Renal pelvis (tissue), 1 donor: ENCODE measurements at regions not wholly inside any gene's neighbourhood (a gene's known extent, or its start where the extent isn't known, plus 50 kb on each side); places are given as distances from the start of the nearest gene placed in this dataset.
A peak's percentile ranks its signal among the peaks of the same experiment; 100 is the strongest.
"Not testable (repeated sequence)": the region's sequence is repeated elsewhere in the genome, so short reads cannot be mapped to it uniquely, and the experiment has no call there.

Experiments
- DNase-seq: peaks from one replicate; pipeline ENCODE4 v3.0.0-alpha.2; 2013

DNA sequence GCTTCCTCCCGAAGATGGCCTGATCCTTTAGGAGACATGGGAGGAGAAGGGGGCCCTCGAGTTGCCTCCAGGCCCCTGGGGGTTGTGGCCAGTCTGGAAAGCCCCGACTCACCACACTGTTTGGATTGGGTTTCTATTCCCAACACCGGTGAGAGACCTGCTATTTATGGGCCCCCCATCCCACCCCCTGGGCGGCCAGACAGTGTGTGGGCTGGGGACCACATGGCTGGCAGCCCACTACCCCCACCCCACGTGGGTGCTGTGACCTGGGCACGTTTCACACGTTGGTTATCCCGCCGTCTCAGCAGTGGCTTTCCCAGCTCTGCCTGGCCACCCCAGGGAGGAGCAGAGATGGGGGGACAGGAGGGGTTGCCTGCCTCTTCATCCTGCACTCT is 116.1 kb downstream of the VEGFA start:
- no peak for DNase-seq

DNA sequence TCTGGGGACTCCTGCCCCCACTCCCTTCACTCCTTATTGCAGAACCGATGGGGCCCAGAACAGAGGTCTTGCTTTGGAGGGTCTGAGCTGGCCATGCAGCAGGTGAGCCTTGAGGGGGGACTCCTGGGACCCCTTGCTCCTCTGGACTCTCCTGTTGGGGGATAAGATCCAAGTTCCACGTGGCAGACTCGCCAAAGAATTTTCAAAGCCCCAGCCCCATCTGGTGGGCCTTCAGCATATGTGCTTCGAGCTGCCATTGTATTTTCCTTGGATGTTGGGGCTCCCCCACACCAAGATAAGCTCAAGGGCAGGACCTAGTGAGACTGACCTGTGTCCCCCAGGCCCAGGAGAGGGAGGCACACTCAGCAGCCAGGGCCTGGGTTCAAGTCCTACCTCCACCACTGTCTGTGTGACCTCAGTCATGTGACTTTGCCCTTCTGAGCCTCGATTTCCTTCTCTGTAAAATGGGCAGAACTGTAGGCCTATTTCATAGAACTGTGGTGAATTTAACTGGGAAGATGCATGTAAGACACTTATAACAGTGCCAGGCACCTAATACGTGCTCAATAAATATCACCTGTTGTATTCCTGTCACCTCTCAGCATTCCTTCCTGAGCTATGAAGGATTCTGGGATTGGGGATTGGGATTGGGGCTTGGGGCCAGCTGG is 115.5 kb downstream of the VEGFA start:
- DNase-seq = no peak

DNA sequence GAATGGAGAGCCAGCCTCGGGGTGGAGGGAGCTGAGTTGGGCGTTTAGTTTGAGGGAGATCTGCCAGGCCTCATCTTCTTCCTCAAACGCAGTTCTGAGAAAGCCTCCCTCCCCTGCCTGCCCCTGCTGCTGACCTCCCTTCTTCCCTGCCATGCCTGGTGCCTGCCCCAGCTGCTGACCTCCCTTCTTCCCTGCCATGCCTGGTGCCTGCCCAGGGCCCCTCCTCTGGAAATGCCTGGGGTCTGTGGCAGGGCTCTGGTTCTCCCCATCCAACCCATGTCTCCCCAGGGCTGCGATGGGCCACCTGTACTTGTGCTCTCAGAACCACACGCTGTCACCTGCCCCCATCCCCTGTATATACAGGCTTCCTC is 114.6 kb downstream of the VEGFA start:
- no peak for DNase-seq

DNA sequence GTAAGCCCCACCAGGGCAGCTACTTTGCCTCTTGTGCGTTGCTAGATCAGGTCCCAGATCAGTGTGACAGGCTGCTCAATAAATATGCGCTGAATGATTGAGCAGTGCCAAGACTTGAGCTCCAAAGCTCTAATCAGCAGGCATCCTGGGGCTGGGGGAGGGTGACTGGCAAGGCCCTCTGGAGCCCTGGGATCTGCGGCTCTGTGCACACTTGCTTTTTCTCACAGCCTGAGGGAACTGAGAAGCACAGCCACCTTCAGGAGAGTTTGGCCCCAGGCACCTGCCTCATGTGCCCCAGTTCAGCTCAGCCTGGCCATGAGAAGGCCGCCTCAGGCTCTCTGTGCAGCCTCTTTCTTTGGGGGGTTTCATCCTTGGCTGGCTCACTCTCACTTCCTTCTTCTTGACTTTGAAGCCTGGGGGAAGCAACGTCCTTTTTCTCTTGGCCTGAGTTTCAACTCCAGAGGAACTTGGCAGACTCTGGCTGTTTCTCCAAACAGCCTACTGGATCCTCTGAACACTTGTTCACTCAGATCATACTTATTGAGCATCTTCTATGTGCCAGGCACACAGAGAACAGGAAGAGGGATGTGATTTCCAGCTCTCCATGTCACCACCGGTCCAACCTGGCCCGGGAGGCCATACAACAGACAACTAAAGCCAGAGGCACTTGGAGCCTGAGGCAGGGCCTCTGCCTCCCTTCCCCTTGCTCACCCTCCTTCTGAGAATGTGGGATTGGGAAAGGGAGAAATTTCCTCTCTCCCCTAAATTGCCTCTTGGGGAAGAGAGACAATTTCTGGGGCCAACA is 114.0 kb downstream of the VEGFA start:
- DNase-seq = no peak

DNA sequence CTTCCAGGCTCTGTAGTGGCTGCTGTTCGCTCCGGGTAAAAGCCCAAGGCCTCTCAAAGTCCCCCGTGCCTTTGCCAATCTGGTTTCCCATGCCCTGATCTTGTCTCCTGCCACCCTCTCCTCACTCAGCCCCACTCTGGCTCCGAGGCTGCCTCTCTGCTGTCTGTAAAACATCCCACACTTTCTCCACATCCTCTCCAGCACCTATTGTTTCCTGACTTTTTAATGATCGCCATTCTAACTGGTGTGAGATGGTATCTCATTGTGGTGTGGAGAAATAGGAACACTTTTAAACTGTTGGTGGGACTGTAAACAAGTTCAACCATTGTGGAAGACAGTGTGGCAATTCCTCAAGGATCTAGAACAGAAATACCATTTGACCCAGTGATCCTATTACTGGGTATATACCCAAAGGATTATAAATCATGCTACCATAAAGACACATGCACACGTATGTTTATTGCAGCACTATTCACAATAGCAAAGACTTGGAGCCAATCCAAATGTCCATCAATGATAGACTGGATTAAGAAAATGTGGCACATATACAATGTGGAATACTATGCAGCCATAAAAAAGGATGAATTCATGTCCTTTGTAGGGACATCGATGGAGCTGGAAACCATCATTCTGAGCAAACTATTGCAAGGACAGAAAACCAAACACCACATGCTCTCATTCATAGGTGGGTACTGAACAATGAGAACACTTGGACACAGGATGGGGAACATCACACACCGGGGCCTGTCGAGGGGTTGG is 112.9 kb downstream of the VEGFA start:
- not testable (repeated sequence) for DNase-seq

DNA sequence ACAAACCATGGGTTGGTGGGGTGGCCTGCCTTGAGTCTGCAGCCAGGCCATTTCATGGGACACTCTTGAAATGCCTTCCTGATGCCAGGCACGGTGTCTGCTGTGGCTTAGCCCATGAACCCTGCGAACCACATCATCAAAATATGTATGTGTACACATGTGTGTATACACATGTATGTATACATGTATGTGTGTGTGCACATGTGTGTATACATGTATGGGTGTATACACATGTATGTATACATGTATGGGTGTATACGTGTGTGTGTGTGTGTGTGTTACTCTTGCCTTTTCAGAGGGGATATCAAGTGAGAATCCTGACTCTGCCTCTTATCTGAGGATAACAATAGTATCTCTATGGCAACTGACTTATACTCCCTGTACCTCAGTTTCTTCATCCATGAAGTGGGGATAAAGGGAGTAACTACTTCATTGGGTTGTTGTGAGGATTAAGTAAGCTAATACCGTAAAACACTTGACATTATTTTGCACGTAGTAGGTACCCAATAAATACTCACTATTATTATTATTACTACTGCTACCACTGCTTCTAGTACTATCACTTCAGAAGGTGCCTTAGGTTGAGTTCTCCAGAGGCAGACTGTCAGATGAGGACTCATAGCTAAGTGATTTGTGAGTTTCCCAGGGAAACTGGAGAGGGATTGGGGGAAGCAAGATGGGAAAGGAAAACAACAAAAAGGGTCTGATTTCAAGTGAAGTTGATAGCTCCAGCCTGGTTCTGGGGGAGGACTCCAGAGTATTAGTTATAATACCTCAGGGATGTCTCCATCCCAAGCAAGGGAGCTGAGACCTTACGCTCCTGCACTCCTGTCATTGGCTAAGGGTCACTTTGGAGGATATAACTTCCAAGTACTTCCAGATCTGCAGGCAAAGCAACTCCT is 110.5 kb downstream of the VEGFA start:
- DNase-seq = peak; percentile 67

DNA sequence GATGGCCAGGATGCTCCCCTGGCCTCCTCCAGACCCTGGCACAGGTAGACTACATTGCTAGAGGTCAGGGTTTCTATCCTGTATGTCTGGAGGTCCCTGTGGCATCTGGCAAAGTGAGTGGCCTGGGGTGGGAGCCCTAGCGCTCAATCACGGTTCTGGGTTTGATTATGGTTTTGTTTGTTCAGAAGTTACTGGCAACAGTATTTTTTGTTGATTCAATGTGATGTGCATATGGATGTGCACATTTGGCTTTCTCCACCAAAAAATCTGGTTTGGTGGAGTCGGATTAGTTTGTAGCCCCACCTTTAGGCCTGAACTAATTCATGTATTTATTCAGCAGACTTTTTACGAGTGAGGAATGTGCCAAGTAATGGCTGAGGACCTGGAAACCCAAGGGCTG is 109.7 kb downstream of the VEGFA start:
- no peak for DNase-seq

DNA sequence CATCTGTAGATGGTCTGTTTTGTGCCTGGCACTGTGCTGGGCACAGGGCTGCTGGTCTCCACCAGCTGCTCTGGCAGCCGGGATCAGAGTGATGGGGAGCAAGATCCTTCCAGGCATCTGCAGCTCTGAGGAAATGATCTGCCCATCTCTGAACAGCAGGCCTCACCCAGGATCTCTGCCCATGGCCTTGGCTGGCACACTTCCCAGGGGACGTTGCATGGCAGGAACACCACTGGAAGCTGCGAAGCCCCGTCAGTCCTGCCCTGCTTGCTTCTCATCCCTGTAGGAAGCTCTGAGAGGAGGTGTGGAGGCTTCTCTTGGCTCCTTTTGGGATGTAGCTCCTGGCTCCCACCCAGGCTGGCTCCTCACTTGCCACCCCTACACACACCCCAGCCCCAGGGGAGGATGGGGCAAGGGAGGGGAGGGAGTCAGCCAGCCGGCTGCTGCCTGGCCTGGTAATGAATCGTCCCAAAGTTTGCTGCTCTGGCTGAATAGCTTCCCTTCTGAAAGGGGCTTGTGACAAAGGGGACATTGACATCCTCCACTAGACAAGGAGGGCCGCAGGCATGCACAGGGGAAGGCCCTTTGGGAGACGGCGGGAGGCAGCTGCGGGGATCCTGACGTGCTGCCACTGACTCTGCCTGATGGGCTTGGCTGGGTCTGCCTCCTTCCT is 108.9 kb downstream of the VEGFA start:
- DNase-seq = no peak

DNA sequence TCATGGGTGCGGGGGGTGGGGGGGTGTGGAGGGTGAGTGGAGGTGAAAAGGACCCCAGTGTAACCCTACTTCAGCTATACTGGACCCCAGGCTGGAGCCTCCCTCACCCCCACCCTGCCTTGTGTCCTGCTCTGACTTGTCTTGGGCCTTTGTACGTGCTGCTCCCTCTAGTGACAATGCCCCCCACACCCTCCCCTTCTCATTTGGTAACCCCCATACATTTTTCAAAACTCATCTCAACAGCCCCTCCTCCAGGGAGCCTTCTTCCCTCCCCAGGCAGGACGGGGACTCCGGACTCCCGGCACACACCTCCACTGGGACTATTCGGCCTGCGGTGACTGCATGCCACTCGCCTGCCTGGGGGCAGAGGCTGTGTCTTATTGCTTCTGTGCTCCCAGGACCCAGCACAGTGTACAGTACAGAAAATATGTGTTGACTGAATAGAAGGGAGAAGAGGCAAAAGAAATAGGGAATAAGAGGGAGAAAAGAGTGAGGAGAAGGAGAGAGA is 108.2 kb downstream of the VEGFA start:
- DNase-seq = no peak

DNA sequence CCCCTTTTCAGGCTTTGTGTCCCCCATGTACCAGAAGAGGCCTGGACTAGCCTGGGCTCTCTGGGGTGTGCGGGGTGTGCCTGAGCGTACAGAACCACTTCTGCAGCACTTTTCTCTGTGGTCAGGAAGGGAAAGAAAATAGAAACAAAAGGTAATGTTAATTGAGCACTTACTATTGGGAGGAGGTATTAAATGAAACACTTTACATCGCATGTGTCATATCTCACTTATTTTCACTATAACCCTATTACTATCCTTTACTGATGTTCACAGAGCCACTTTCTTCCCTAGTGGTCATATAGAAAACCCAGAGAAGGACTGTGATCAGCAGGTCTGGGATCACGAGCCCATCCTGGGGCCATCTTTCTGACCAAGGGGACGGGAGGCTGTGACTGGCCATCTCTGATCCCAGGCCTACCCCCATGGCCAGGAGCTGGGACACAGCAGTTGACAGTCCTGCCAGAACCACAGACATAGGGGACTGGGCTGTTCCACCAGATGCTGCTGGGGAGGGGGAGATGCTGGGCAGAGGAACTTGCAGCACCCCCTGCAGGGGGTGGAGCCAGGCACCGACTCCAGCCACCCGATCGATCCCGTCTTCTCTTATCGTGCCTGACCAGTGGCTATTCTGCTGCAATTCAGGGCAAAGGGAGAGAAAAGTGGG is 107.6 kb downstream of the VEGFA start:
- no peak for DNase-seq

DNA sequence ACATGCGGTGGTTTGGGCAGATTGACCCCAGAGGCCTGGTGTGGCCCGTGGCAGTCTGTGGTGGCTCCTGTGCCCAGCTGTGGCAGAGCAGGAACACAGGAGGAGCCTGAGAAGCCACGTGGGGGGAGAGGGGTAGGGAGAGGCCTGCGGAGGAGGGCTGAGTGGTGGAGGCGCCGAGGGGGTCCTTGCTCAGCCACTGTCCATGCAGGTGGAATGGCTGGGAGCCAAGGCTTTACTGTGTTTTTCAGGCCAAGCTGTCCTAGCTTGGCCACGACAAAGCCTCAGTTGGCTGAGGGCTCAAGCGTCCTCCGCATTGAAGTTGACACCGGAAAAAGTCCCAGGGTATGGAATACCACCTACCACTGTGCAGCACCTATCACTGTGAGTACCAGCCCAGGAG is 107.0 kb downstream of the VEGFA start:
- DNase-seq = no peak

DNA sequence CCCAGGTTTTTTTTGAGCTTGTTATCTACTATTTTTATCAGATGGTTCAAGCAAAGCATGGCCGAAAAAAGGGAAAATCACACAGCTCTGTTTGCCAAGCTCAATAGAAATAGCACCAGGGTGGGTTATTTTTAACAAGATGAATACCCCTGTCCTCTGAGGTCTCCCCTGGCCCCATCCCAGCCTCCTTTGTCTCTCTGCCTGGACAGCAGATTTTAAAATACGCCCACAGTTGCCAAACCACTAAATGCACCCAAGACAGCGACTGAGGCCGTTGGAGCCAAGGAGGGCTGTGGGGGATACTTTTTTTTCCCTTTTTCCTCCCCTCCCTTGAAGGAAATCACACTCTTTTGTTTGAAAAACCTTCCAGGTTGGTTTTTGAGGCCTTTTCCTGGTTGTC is 106.6 kb downstream of the VEGFA start:
- no peak for DNase-seq

DNA sequence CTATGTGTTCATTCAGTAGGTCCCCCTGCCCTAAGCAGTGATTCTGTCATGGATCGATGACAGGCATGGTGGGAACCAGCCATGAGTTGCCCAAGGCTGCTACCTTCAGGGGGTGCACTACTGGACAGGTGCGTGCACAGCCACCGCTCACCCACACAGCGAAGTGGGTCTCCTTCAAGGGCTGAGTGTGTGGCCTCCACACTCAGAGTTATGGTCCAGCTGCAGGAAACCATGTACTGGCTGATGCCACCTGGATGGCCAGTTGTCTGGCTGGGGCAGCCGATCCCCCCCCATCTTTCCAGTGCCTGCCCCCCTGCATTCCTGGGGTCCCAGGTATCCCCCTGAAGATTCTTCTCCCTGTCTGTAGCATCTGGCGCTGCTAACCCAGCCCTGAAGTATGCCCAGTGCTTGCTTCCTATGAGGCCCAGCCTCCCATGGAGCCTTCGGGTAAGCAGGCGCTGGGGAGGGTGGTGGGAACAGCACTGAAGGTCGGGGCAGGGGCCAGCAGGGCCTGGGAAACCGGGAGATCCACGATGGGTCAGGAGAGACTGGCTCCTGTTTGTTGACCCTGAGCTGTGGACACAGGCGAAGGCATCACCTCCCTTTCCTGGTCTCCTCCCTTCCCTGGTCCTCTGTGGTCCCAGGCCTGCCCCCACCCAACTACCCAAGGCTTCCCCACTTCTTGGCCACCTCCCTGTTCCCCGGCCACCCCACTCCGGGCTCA is 106.0 kb downstream of the VEGFA start:
- no peak for DNase-seq

DNA sequence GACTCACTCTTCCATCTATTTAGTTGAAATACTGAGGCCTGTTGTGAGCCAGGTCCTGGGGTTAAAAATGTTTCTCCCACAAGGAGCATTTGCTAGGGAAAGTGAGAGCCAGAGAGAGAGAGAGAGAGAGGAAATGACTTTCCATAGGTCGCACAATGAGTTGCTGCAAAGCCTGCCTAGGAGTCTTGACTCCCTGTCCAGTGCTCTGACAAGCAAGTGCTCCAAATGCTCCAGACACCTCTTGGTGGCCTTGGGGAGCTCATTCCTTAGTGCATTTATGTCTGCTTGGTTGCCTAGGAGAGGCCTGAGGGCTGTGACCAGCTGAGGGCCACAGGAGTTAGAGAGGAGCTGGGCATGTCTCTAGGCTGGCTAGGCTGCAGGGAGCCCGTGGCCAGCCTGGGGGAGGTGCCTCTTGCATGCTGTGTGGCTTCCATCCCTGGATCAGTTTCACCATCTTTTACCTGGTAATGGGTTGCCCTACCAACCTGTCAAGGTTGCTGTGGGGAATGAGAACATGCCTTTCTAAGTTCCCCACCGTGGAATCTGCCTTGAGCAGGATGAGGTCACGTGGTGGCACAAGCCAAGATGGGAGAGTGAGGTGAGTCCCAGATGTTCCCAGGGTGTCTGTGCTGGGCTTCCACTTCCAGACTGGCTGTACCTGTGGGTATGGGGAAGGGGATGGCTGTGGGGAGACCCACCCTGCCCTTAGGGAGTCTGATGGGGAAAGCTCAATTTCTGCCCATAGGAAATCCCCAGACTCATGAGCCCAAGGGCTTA is 105.0 kb downstream of the VEGFA start:
- no peak for DNase-seq

DNA sequence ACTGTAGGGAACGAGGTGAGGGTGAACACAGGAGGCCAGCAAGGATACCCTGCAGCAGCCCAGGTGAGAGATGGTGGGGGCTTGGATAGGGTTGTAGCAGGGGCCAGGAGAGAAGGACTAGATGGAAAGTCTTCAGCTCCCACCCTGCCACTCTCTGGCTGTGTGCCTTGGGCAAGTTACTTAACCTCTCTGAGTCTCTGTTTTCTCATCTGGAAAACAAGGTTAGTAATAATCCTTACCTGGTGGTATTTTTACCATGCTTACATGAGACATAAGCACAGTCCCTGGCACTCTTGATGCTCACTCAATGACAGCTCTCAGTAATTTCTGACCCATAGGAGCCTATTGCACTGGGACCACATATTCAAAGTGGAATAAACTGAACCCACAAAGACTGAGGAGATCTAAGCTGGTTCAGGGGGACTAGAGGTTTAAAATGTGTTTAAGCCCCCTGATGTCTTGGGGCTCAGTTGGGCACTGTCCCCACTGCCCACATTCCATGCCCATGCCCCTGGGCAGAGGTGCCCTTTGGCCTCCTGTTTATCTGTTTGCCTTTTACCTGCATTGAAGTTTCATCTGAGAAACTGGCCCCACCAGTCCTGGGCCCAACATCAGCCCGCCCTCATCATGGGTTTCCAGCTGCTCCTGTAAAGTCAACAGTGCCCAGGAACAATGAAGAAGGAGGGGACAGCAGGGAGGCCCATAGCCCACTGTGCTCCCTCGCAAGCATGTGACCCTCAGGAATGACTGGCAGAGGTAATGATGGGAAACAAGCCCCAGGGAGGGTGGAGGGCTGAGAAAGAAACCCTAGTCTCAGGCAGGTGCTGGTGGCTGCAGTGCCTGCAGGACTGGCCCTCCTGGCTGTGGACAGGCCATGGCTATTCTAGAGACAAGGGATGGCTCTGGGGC is 104.0 kb downstream of the VEGFA start:
- peak; percentile 91 for DNase-seq

DNA sequence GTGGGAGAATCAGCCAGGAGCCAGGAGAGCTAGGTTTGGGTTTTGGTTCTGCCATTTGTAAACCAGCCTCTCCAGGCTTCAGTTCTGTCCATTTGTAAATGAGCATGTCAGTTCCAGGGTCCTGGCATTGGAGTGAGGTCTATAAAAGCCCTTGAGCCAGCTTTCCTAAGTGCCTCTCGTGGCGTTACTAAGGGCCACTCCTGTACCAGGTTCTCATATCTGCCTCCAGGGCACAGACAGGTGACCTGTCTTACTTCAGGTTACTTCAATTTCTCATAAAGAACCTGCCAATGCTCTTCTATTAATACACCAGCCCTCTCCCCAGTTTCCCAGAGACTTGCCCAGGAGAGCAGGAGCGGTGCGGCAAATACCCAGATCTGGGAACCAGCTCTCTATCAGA is 101.9 kb downstream of the VEGFA start:
- DNase-seq = no peak

DNA sequence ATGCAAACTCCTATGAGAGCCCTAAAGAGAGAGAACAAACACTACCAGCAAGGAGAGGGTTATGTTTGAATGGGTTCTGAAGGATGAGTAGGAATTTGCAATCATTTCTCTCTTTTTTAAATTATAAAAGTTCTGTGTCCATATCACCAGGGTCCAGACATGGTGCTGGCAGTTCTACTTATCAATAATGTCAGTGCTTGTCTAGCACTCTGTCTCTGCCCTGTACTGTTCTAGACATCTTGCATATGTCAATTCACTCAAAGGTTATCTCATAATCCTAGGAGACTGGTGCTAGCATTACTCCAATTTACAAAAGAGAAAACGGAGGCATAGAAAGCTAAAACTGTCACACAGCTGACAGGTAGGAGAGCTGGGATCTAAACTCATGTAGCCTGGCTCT is 101.3 kb downstream of the VEGFA start:
- no peak for DNase-seq

DNA sequence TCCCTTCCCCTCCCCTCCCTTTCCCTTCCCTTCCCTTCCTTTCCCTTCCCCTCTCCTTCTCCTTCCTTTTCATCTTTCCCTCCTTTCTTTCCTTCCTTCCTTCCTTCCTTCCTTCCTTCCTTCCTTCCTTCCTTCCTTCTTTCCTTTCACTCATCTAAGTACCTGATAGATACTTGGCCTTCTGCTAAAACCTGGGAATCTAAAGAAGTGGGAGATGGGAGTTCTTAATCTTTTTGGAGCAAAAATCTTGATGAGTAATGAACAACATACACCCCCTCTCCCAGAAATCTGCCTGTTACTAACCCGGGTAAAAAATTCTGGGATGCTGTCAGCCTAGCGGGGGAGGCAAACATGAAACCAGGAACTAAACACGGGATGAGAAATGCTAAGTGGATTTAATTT is 100.7 kb downstream of the VEGFA start:
- no peak for DNase-seq
